Esophagus squamous epithelium (tissue), 4 donors: ENCODE measurements at regions not wholly inside any gene's neighbourhood (a gene's known extent, or its start where the extent isn't known, plus 50 kb on each side); places are given as distances from the start of the nearest gene placed in this dataset.

ENCODE experiments used
- CTCF ChIP-seq, 6 experiments: fragments of 450-650 bp in 4 of 6; fragments of 200-600 bp in 2 of 6; sonication (generic) in 2 of 6; IDR thresholded peaks; one replicate each; pipeline ENCODE4 v1.5.1; 2016 to 2019; ENCODE audit warnings: antibody characterized with exemption in 6 of 6, mild to moderate bottlenecking in 4 of 6, moderate library complexity in 4 of 6
- POLR2A ChIP-seq, 4 donors: fragments of 450-650 bp; IDR thresholded peaks; one replicate each; pipeline ENCODE4 v1.6.1; 2017; ENCODE audit warnings: antibody characterized with exemption in 4 of 4, mild to moderate bottlenecking in 4 of 4, moderate library complexity in 3 of 4

- no peak for TF ChIP-seq POLR2A (IDR thresholded peaks at IDR 0.05)
- TF ChIP-seq CTCF (IDR thresholded peaks at IDR 0.05): no peak
Measured at GRCh38 chr9:79452265-79452664, 119.5 kb upstream of the TLE4 start.
